PFSK-1 (cell line): ENCODE measurements at regions not wholly inside any gene's neighbourhood (a gene's known extent, or its start where the extent isn't known, plus 50 kb on each side); places are given as distances from the start of the nearest gene placed in this dataset.

ENCODE experiments used
- FOXP2 ChIP-seq: optimal IDR thresholded peaks from 2 replicates; pipeline ENCODE3; 2011; ENCODE audit warnings: borderline replicate concordance, control low read depth, inconsistent platforms; ENCODE audit not compliant: insufficient read depth; ENCODE audit errors: extremely low read length, extremely low read depth
- POLR2AphosphoS5 ChIP-seq: IDR thresholded peaks from 2 replicates; pipeline ENCODE4 v1.6.1; 2012; ENCODE audit warnings: low read depth, mild to moderate bottlenecking, control low read depth, low read length, moderate library complexity
- SIN3A ChIP-seq: IDR thresholded peaks from 2 replicates; pipeline ENCODE4 v1.6.1; 2012; ENCODE audit warnings: mild to moderate bottlenecking, low read length, moderate library complexity, borderline replicate concordance; ENCODE audit not compliant: insufficient read depth
- TAF1 ChIP-seq: IDR thresholded peaks from 2 replicates; pipeline ENCODE4 v1.6.1; 2012; ENCODE audit warnings: low read length, control low read depth, borderline replicate concordance; ENCODE audit not compliant: insufficient read depth
- TF ChIP-seq, protein P1 (sequence below), 2 experiments: IDR thresholded peaks; 2 replicates each; pipeline versions ENCODE4 v1.6.1 to v1.8.0; 2011 to 2012; ENCODE audit warnings: low read depth in 2 of 2, low read length in 2 of 2, control low read depth in 1 of 2, inconsistent platforms in 1 of 2, mild to moderate bottlenecking in 1 of 2, moderate library complexity in 1 of 2; ENCODE audit not compliant: insufficient read depth in 1 of 2

DNA sequence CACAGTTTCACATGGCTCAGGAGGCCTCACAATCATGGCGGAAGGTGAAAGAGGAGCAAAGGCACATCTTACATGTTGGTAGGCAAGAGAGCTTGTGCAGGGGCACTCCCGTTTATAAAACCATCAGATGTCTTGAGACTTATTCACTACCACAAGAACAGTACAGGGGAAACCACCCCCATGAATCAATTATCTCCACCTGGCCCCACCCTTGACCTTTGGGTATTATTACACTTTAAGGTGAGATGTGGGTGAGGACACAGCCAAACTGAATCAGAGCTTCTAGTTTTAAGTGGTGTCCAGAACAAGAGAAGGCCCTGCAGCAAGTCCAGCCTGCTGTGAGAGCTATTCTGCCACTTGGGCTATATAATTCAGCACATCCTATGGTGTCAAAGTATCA, 493.7 kb downstream of the ETS1 start:
- TF ChIP-seq SIN3A: no peak
- no peak for TF ChIP-seq FOXP2
- TF ChIP-seq, protein P1, sequence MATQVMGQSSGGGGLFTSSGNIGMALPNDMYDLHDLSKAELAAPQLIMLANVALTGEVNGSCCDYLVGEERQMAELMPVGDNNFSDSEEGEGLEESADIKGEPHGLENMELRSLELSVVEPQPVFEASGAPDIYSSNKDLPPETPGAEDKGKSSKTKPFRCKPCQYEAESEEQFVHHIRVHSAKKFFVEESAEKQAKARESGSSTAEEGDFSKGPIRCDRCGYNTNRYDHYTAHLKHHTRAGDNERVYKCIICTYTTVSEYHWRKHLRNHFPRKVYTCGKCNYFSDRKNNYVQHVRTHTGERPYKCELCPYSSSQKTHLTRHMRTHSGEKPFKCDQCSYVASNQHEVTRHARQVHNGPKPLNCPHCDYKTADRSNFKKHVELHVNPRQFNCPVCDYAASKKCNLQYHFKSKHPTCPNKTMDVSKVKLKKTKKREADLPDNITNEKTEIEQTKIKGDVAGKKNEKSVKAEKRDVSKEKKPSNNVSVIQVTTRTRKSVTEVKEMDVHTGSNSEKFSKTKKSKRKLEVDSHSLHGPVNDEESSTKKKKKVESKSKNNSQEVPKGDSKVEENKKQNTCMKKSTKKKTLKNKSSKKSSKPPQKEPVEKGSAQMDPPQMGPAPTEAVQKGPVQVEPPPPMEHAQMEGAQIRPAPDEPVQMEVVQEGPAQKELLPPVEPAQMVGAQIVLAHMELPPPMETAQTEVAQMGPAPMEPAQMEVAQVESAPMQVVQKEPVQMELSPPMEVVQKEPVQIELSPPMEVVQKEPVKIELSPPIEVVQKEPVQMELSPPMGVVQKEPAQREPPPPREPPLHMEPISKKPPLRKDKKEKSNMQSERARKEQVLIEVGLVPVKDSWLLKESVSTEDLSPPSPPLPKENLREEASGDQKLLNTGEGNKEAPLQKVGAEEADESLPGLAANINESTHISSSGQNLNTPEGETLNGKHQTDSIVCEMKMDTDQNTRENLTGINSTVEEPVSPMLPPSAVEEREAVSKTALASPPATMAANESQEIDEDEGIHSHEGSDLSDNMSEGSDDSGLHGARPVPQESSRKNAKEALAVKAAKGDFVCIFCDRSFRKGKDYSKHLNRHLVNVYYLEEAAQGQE (IDR thresholded peaks at IDR 0.05; ENCODE audit: insufficient read depth in 1 of 2, low read depth in 2 of 2, low read length in 2 of 2): no peak
- TF ChIP-seq TAF1: no peak
- TF ChIP-seq POLR2AphosphoS5: no peak

DNA sequence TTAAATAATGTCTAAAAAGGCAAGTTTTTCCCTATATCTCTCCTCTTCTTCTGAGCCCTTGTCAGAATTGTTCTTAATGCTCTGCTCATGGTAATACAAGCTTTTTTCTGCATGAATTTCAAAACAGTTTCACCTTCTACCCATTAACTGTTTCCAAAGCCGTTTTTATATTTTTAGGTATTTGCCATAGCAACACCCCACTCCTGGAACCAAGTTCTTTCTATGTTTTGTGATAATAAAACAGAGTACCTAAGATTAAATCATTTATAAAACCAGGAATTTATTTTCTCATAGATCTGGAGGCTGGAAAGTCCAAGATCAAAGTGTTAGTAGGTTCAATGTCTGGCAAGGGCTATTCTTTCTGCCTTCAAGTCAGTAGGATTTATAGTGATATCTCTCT, 497.4 kb downstream of the ETS1 start:
- no peak for TF ChIP-seq FOXP2
- TF ChIP-seq TAF1: no peak

DNA sequence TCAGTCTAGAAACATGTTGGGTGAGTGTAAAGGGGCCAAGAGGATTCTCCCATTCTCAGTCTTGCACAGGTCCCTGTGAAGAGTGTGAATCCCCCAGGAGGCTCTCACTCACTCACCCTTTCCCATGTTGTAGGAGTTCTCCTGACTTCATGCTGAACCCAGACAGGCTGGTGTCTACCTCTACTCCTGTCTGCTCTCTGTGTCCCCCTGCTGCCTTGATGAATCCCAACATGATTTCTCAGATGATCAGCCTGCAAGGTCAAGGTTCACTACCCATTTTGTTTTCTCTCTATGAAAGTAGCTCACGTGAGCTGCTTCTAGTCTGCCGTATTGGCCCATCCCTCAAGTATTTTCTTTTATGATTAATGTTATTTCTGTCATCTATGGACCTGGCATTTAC, 500.6 kb downstream of the ETS1 start:
- TF ChIP-seq FOXP2 (no peak), TAF1 (no peak), POLR2AphosphoS5 (no peak), SIN3A (no peak)
- TF ChIP-seq, protein P1 (IDR thresholded peaks at IDR 0.05; ENCODE audit: insufficient read depth in 1 of 2, low read depth in 2 of 2, low read length in 2 of 2): no peak

DNA sequence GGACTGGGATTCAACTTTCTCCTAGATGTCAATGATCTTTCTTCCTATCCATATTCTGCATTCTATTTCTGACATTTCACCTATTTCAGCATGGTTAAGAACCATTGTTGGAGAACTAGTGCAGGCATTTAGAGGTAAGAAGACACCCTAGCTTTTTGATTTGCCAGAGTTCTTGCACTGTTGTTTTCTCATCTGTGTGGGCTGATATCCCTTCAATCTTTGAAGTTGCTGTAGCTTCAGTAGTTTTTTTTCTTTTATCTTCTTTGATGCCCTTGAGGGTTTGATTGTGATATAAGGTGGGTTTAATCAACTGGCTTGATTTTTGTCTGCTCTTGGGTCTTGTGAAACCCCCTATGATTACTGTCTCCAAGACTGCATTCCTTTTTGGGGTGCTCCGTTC, 502.1 kb downstream of the ETS1 start:
- TF ChIP-seq, protein P1 (IDR thresholded peaks at IDR 0.05; ENCODE audit: insufficient read depth in 1 of 2, low read depth in 2 of 2, low read length in 2 of 2): no peak
- TF ChIP-seq POLR2AphosphoS5 (no peak), FOXP2 (no peak), SIN3A (no peak), TAF1 (no peak)

DNA sequence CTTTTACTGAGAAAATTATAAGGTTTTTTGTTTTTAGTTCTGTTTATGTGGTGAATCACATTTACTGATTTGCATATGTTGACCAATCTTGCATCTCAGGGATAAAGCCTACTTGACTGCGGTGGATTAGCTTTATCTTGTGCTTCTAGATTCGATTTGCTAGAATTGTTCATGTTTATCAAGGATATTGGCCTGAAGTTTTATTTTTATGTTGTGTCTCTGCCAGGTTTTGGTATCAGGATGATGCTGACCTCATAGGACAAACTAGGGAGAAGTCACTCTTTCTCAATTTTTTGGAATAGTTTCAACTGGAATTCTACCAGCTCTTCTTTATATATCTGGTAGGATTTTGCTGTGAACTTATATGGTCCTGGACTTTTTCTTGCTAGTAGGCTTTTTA, 504.8 kb downstream of the ETS1 start:
- TF ChIP-seq TAF1 (no peak), SIN3A (no peak), FOXP2 (no peak), POLR2AphosphoS5 (no peak)
- TF ChIP-seq, protein P1 (IDR thresholded peaks at IDR 0.05; ENCODE audit: insufficient read depth in 1 of 2, low read depth in 2 of 2, low read length in 2 of 2): no peak
